GM19438 (cell line): ENCODE measurements at regions not wholly inside any gene's neighbourhood (a gene's known extent, or its start where the extent isn't known, plus 50 kb on each side); places are given as distances from the start of the nearest gene placed in this dataset.
"Not testable (repeated sequence)": the region's sequence is repeated elsewhere in the genome, so short reads cannot be mapped to it uniquely, and the experiment has no call there.

ENCODE experiments used
- ATAC-seq: cut with Tn5 transposase; IDR thresholded peaks from one replicate; pipeline ENCODE4 v1.9.1; 2021; ENCODE audit warnings: low read depth; ENCODE audit not compliant: unreplicated experiment

GRCh38 chr3:94472511-94472910 is 409.6 kb downstream of the NSUN3 start:
- ATAC-seq, result no peak

DNA sequence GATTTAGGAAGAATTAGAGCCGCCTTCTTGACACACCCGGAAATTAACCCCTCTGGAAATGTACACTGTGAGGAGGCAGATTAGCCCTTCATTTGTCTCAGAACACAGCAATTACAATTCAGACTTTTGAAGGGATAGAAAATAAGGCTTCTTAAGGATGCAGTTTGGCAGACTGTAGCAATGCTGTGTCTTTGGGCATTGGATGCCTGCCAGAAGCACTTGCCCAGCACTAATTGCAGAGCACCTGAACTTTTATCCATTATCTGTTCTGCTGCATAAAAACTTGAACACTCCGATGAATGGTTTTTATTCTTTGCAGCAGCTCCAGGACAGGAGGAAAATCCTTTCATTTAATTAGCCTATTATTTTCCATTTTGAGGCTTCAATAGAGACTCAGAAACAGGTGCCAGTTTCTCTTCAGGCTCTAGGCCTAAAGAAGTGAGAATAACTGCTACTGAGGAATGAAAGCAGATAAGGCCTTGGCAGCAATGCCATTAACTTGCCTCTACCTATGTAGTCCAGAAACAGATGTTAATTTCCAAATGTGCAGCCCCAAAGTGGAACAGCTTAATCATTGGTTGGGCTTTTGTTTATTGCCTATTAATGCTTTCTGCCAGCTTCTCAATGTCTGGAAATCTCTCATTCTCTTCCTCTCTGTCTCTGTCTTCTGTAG is 418.5 kb downstream of the NSUN3 start:
- no peak for ATAC-seq

DNA sequence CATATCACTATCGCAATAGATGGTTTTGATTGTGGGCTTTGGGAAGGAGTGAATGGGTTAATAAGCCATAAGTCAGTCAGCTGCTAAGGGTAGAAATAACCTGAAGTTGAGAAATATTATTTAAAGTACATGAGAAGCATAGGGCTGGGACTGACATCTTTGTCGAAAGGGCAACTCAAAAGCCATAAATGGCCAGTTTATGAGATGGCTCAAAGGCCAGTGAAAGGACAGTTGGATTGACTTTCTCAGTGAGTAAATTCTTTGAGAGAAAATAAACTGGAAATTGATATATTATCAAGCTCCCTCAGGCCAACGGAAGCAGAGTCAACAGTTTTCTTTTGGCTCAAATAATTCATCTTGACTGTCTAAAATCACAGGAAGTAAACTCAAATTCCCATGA is 419.8 kb downstream of the NSUN3 start:
- ATAC-seq, result no peak

- no peak for ATAC-seq
Observed at GRCh38 chr3:94483403-94483802, 420.5 kb downstream of the NSUN3 start.

DNA sequence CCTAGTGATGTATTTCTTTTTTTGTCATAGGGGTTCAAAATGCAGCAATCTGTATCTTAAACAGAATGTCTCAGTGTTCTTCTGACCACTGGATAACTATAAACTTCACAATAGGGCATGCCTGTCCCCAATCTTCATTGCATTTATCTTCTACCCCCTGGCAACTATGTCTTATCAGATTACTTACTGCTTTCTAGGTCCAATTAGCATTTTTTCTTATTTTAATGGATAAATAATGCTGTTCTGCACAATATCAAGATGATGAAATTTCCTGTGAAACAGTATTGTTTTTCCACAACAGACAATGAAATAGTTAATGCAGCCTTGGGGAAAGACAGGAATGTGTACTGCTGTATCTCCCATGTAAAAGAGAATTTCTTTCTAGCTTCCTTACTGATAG is 432.1 kb downstream of the NSUN3 start:
- ATAC-seq, result no peak

- ATAC-seq, result no peak
Observed at GRCh38 chr3:94500146-94500545, 437.3 kb downstream of the NSUN3 start.

DNA sequence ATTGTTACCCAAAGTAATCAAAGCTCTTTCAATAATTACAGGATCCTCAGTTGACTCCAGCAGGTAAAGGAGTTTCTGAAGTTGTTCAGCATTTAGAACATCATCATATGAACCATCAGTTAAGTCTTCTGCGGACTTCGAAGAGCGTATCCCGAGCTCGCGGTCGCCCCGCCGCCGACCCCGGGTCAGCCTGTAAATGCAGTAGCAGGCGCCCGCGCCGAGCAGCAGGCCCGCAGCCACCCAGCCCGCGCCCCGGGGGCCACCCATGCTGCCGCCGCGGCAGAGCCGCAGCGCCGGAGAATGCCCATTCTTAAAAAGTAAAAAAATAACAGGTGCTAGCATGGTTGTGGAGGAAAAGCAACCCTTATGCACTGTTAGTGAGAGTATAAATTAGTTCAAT is 444.5 kb downstream of the NSUN3 start:
- ATAC-seq, result not testable (repeated sequence)

GRCh38 chr3:94512876-94513275 is 450.0 kb downstream of the NSUN3 start:
- no peak for ATAC-seq

DNA sequence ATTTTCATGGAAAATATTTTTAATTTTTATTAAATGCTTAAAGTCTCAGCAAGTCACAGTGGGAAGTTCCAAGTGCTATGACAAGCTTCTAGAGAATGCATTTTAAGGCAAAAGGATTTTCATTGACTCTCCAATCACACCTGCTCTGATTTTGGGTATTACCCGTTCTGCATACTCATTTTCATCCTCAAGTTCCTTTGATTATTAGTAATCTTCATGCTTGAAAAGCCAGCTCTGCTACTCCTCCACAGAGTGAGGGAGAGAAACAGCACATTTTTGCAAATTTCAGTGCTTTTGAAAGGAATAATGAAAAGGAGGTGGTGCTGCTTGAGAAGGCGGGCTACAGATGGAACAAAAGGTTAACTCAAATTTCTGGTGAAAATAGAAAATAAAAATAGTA is 450.7 kb downstream of the NSUN3 start:
- no peak for ATAC-seq

- ATAC-seq, result no peak
Observed at GRCh38 chr3:94515983-94516382, 453.1 kb downstream of the NSUN3 start.

GRCh38 chr3:94520364-94520763 is 457.5 kb downstream of the NSUN3 start:
- no peak for ATAC-seq

DNA sequence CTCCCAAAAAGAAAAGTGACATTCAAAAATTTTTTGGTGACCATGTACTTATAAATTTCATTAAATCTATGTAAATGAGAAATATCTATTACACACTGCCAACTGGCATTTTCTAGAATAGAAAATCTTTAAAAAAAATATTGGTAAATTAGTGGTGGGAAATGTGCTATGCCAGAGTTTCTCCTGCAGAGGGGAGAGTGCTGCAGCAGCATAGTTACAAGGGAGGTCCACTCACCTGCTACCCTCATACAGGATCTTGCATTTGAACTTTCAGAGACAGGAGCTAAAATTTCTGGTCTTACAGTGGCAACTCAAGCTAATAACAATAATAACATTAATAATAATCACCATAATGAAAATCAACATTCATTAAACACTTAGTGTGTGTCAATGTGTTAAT is 459.6 kb downstream of the NSUN3 start:
- no peak for ATAC-seq

DNA sequence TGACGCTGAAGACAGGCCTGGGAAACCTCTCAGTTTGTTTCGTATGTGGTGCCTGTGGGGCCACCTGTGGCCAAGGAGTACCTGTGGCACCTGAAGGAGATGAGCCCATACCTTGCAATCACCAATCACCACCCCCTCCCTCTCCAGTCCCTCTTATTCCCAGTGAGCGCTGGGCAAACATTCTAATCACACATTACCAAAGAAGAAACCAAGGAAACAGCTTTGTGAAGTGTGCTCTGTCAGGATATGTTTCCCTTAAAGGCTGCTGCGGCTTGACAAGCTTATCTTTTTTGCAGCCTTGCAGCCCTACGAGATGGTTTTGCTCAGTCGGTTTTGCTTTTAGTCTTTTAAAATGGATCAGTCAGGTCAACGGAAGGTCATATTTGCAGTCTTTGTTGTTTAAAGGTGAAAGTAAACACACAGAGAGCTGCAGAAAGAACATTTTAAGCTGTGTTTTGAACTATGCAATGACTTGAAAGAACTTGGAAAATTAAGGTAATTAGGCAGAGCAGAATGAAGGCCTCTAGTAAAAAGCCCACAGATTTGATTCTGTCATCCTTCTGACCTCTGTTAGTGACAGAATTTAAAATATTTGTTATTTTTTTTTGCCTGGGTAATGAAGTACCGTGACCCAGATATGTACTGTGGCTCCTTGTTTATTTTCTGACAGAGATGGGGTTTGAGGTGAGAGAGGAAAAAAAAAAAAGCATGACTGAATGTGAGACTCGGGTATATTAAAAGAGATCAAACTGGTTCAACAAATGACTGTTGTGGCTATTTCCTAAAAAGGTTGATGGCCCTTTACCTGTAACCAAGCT is 461.4 kb downstream of the NSUN3 start:
- no peak for ATAC-seq

DNA sequence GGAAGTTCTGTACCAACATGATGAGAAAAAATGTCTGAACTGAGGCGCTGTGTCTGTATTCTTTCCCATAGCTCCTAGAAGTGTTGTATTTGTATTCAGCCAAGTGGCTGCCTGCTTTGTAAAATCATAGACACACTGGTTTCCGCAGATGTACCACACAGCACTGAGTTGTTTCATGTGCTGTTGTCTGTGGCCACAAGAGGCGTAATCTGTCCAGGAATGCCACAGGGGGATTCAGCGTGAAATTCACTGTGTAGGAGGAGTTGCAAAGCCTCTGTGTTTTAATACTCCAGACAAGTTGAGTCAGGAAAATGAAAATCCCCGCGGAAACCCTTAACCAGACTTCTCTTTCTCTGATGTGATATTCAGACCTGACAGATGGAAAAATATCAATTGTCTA is 462.2 kb downstream of the NSUN3 start:
- no peak for ATAC-seq

DNA sequence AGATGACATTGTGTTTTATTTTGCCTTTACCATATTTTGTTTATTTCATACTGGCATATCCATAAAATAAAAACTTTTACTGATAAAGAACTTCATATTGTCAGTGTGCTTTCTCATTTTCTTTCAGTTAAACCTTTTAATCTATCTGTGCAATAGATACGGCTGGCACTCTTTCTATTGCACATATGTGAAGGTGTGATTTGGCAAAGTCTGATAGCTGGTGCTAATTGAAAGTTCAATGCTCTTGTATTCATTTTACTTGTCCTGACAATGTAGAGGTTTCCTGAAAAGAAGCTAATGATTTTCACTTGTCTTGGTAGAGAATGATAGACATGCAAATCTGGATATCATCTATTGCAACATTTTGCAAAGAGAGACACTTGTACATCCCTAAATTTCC is 467.0 kb downstream of the NSUN3 start:
- ATAC-seq, result no peak

DNA sequence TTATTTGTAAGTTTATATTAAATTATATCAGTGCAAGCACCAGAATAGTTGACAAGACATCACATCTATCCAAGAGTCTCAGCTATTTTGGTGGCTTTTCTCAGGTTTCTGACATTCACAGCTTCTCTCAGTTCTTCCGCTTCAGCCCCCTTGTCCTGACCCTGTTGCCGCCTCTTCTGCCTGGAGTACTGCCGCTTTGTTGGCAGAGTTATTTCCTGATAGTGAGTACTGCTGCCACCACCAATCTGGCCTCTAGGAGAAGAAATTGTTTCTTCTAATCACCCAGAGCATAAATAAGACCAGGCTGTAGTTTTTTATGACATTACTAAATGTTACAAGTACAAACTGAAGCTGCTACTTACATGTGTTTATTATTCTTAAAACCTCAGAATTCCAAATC is 470.1 kb downstream of the NSUN3 start:
- ATAC-seq, result no peak

DNA sequence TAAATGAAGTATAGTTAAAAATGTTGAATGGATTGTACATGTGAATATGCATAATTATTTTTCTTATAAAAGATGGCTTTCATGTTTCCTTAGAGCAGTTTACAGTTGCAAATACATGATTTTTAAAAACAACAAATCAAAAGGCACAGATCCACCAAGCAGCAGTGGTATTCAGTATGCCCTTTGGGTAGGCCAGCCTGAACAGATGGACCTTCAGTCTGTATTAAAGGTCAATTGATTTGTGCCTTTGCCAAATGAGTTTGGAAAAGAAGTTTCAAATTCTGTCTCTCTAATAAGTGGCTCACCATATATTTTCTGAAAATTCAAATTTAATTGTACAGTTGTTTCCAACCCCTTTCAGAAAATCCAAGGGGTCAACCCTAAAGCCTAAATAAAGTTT is 477.1 kb downstream of the NSUN3 start:
- ATAC-seq, result no peak

DNA sequence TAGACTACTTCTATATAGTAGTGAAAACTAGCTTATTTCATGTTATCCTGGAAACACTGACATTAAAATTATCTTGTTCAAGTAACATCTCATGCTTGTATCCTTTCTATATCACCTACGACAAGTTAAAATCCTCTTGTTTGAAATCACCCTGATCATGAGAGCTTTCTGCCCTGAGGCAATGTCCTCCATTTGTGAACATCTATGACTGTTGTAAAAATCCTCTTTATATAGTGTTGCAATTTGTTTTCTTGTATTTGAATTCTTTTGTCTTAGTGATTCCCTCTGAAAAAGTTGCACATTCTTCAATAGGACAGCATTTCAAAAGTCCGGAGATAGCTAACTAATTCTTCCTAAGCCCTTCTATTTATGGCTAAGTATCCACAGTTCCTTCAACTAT is 480.3 kb downstream of the NSUN3 start:
- ATAC-seq, result no peak

- no peak for ATAC-seq
Observed at GRCh38 chr3:94544131-94544789, 481.4 kb downstream of the NSUN3 start.

DNA sequence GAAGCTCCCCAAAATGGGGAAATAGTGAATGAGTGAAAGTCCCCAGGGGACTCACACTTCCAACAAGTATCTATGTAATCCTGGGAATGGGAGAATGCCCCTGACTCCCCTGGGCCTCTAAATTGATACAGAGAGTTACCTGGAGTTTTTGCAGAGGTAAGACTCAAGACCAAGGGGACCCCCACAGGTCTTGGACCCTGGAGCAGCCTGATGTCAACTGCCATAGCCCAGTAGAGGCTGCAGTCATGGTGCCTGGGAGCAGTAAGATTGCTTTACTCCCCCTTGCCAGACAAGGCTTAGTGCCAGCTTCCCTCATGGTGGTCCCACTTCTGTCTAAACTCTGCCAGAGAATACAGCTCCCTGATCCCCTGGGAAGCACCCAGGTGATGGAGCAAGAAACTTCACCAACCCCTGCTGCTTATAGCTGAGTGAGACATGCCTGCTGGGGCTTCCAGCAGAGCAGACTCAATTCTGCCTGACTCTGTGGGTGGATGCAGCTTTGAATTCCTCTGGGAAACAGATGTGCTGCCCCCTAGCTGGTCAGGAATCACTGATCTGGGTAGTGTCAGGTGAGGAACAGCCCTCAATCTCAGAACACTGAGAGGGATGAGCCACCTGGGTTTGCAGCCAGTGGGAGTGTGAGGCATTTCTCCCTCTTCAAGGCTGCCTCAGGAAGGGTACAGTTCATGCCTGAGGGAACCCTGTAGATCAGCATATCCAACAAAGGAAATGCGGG is 485.9 kb downstream of the NSUN3 start:
- no peak for ATAC-seq

- no peak for ATAC-seq
Observed at GRCh38 chr3:94561094-94561493, 498.2 kb downstream of the NSUN3 start.
